Activated CD8-positive, alpha-beta T cell treated with anti-CD3 and anti-CD28 coated beads for 36 hours (primary cell): ENCODE measurements at regions not wholly inside any gene's neighbourhood (a gene's known extent, or its start where the extent isn't known, plus 50 kb on each side); places are given as distances from the start of the nearest gene placed in this dataset.

Experiments used
- ATAC-seq: fragments of 200-7000 bp; cut with Tn5 transposase; one replicate; pipeline ENCODE4 v1.10.0; 2021; ENCODE audit warnings: mild to moderate bottlenecking, moderate library complexity
- CTCF ChIA-PET: fragments of 350-600 bp; sonication (Branson Sonifier 250); formaldehyde crosslinking; loops from one replicate; lab custom pipeline; 2021; ENCODE audit warnings: antibody characterized with exemption; lab: Charles Lee
- POLR2A ChIA-PET: fragments of 350-600 bp; sonication (Branson Sonifier 250); formaldehyde crosslinking; loops from one replicate; lab custom pipeline; 2021; ENCODE audit warnings: antibody characterized with exemption; lab: Charles Lee
- DNase-seq: peaks from one replicate; pipeline ENCODE4 v3.0.0-alpha.2; 2020
- H3K27ac Mint-ChIP-seq: one replicate; pipeline ENCODE4 v1.8.0; 2021; ENCODE audit warnings: mild to moderate bottlenecking, mixed read lengths
- H3K27me3 Mint-ChIP-seq: one replicate; pipeline ENCODE4 v1.8.0; 2021; ENCODE audit warnings: mixed read lengths
- H3K36me3 Mint-ChIP-seq: one replicate; pipeline ENCODE4 v1.8.0; 2021; ENCODE audit warnings: low read depth, mixed read lengths
- H3K4me1 Mint-ChIP-seq: one replicate; pipeline ENCODE4 v1.8.0; 2021; ENCODE audit warnings: low read depth, mixed read lengths
- H3K4me3 Mint-ChIP-seq: one replicate; pipeline ENCODE4 v1.8.0; 2021; ENCODE audit warnings: mild to moderate bottlenecking, moderate library complexity, mixed read lengths
- H3K9me3 Mint-ChIP-seq: one replicate; pipeline ENCODE4 v1.8.0; 2021; ENCODE audit warnings: mixed read lengths
- intact Hi-C: fragments of 100-400 bp; cut with micrococcal nuclease; formaldehyde crosslinking; loops from one replicate; pipeline ENCODE4 v1.10.0; 2022
- TF ChIP-seq, protein P1 (sequence below): fragments of 200-600 bp; IDR thresholded peaks from one replicate; pipeline ENCODE4 v1.8.0; 2022; ENCODE audit warnings: antibody characterized with exemption, mild to moderate bottlenecking

DNA sequence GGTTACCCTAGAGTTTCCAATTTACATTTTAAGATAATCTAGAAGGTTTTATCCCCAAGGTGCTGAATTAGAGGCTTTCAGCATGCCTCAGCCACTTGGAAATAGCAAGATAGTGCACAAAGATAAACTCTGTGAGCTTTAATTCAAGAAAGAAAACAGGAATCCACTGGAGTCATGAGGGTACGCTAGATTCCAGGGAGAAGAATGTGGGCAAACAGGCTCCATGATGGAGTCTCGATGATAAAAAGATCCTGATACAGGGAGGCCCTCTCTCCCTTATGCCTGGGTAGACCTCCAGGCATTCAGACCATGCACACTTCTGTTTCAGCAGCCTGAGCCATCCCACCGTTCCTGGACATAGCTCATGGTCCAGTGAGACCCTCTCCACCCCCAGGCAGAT lies 344.6 kb upstream of the LCORL start:
- intact Hi-C loops, result no loop called here
- H3K4me3 Mint-ChIP-seq, result no peak overlapping the region
- no peaks in the 10 kb centered on the region for H3K9me3 Mint-ChIP-seq
- peaks cover 8% of the 10 kb centered on the region for H3K27me3 Mint-ChIP-seq
- no peaks in the 10 kb centered on the region for H3K36me3 Mint-ChIP-seq
- no peak for ATAC-seq
- DNase-seq, result no peak
- H3K4me1 Mint-ChIP-seq, result no peaks in the 10 kb centered on the region
- ChIA-PET POLR2A (no interaction called here), CTCF (no interaction called here)
- TF ChIP-seq, protein P1, sequence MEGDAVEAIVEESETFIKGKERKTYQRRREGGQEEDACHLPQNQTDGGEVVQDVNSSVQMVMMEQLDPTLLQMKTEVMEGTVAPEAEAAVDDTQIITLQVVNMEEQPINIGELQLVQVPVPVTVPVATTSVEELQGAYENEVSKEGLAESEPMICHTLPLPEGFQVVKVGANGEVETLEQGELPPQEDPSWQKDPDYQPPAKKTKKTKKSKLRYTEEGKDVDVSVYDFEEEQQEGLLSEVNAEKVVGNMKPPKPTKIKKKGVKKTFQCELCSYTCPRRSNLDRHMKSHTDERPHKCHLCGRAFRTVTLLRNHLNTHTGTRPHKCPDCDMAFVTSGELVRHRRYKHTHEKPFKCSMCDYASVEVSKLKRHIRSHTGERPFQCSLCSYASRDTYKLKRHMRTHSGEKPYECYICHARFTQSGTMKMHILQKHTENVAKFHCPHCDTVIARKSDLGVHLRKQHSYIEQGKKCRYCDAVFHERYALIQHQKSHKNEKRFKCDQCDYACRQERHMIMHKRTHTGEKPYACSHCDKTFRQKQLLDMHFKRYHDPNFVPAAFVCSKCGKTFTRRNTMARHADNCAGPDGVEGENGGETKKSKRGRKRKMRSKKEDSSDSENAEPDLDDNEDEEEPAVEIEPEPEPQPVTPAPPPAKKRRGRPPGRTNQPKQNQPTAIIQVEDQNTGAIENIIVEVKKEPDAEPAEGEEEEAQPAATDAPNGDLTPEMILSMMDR, result no peak
- no peak overlapping the region for H3K27ac Mint-ChIP-seq

GRCh38 chr4:18343581-18343980 lies 322.0 kb upstream of the LCORL start:
- no peak overlapping the region for H3K27ac Mint-ChIP-seq
- ATAC-seq, result no peak

DNA sequence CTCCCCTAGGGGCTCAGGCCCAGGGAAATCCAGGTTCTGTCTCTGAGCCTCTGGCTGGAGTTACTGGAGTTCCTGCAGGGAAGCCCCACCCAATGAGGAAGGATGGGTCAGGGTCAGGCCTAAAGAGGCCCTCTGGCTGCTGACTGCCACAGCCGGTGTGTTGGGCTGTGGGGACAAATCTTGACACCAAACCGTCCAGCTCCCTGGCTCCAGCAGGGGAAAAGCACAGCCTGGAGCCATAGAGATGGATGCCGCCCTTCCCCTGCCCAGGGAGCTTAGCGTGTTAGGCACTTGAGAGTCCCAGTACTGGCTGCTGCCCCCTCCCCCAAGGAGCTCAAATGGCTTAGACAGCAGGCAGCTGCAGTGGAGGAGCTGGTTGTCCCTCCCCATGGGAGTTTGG lies 321.3 kb upstream of the LCORL start:
- Mint-ChIP-seq H3K9me3 (no peaks in the 10 kb centered on the region), H3K4me1 (no peaks in the 10 kb centered on the region), H3K27ac (no peak overlapping the region), H3K27me3 (no peaks in the 10 kb centered on the region), H3K4me3 (no peak overlapping the region), H3K36me3 (no peaks in the 10 kb centered on the region)
- ChIA-PET POLR2A (no interaction called here), CTCF (no interaction called here)
- intact Hi-C loops, result no loop called here
- DNase-seq, result no peak
- TF ChIP-seq, protein P1, result no peak
- ATAC-seq, result no peak

More at GRCh38 chr4:18343581-18343980, 322.0 kb upstream of the LCORL start:
- H3K36me3 Mint-ChIP-seq, result no peaks in the 10 kb centered on the region
- no peaks in the 10 kb centered on the region for H3K9me3 Mint-ChIP-seq
- ChIA-PET CTCF (no interaction called here), POLR2A (interaction anchor here (0.7 kb wide), 1 partner anchor 1111 kb away, joined by 3 read pairs; no protein-coding TSS in a partner anchor)
- TF ChIP-seq, protein P1, result no peak
- H3K27me3 Mint-ChIP-seq, result no peaks in the 10 kb centered on the region
- DNase-seq, result no peak
- no peak overlapping the region for H3K4me3 Mint-ChIP-seq
- intact Hi-C loops, result no loop called here
- H3K4me1 Mint-ChIP-seq, result no peaks in the 10 kb centered on the region

GRCh38 chr4:18321956-18322530 lies 300.5 kb upstream of the LCORL start:
- no peak for DNase-seq
- Mint-ChIP-seq H3K9me3 (no peaks in the 10 kb centered on the region), H3K27me3 (peaks cover 10% of the 10 kb centered on the region), H3K27ac (no peak overlapping the region), H3K36me3 (no peaks in the 10 kb centered on the region), H3K4me3 (no peak overlapping the region), H3K4me1 (no peaks in the 10 kb centered on the region)
- ATAC-seq, result no peak
- TF ChIP-seq, protein P1, result no peak
- ChIA-PET POLR2A (no interaction called here), CTCF (no interaction called here)
- intact Hi-C loops, result no loop called here

DNA sequence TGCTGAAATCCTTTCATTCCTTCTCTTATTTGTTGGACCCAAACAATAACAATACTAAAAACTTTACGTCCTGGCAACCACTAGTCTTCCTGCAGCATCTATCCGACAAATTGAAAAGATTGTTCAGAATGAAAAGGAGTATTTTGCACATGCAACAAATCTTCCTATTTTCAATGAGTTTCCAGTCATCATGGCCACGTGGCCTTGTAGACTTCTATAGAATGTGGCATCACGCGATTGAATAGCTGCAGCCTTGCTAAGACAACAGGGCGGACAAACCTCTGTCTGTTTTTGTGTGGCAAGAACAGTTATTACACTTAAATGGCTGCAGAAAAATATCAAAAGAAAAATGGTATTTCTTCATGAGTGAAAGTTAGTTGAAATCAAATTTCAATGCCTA lies 297.9 kb upstream of the LCORL start:
- CTCF ChIA-PET, result no interaction called here
- no peaks in the 10 kb centered on the region for H3K9me3 Mint-ChIP-seq
- H3K4me3 Mint-ChIP-seq, result no peak overlapping the region

More for the DNA sequence above, 297.9 kb upstream of the LCORL start:
- no peaks in the 10 kb centered on the region for H3K36me3 Mint-ChIP-seq
- POLR2A ChIA-PET, result no interaction called here
- TF ChIP-seq, protein P1, result no peak
- ATAC-seq (no peak), DNase-seq (no peak)
- H3K27me3 Mint-ChIP-seq, result peaks cover 10% of the 10 kb centered on the region
- intact Hi-C loops, result no loop called here
- H3K27ac Mint-ChIP-seq, result no peak overlapping the region
- no peaks in the 10 kb centered on the region for H3K4me1 Mint-ChIP-seq
